Activated CD4-positive, alpha-beta T cell treated with anti-CD3 and anti-CD28 coated beads, Interleukin-10, Interleukin-2, amounts not matched to agents 100 ng/mL and 50 ng/mL, durations not matched to agents 16 hours and 8 hours (primary cell): ENCODE measurements at regions not wholly inside any gene's neighbourhood (a gene's known extent, or its start where the extent isn't known, plus 50 kb on each side); places are given as distances from the start of the nearest gene placed in this dataset.

Experiments
- DNase-seq: peaks from one replicate; pipeline ENCODE4 v3.0.0-alpha.2; 2020

DNA sequence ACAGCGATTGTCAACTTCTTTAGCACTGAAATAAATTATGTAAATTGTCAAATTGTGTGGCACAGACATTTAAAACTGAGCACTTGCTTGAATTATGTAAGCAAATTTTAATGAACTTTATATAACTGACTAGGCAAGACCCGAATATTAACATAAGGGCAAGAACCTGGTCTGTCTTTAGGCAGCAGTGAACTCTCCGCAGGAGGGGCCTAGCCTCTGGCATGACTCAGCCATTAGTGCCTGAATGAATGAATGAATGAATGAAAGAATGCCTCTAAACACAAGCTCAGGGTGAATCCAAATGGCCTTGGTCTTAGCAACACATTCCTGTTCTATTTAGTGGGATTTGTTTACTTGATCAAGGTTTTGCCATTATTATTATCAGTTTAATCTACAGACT is 654.7 kb upstream of the ARGLU1 start:
- DNase-seq: no peak

DNA sequence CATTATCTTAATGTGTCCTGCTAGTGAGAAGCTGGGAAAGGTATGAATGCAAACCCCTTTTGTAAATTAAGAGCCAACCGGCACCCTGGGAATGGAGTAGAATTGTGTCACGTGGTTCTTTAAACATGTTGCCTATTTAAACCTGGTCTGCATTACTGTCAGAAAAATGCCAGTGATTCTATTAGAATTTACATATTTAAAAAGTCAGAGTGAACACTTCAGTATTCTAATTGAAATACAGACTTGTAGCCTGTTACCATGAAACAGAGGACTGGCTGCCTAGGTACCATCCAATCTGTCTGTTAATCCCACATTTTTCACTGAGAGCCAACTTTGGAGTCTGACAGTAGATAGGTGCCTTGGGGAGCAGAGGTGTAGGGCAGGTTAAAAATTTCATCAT is 652.3 kb upstream of the ARGLU1 start:
- DNase-seq: no peak

DNA sequence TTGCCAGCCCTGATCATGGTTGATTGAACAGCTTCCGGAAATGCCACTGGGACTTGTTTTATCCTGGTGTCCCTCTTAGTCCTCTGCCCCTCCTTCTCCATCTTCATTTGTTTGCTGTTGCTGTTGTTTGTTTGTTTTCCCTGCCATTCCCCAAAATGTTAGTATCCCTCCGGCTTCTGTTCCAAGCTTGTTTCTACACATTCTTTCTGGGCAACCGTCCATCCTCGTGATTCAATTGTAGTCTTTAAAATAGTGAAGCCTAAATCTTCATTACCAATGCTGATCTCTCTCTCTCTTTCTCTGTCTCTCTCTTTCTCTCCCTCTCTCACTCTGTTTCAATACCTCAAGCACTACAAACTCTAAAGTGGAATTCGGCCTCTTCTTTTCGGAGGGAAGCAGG is 649.3 kb upstream of the ARGLU1 start:
- no peak for DNase-seq

DNA sequence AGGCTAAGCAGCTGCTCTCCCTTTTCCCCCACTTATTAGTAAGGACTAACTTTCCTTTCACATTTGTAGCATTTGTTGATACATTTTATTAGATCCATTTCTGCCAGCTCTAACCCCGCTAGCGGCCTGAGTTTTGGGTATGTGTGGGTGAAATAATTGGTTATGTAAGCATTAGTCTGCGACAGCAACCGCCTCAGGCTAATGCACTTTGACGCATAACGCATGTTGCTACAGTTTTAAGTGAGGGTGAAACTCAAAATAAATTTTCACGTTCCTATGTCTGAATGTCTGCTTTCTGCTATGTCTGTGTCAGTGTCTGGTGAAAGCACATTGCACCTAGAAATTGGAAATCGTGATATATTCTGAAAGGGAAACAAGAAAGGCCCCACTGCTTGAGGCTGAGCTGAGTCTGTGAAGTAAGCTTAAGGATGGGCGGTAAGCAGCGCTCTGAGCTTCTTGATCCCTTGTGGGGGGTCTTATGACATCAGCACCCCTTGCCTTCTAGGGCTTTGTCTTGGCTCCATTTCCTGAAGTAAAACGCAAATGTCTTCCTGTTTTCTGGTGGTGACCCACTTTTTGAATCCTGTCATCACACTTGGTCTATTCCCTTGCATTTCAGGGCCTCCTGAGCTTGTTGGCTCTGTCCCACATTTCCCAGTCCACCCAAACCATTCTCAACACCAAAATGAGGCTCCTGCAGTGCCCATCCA is 648.3 kb upstream of the ARGLU1 start:
- no peak for DNase-seq

DNA sequence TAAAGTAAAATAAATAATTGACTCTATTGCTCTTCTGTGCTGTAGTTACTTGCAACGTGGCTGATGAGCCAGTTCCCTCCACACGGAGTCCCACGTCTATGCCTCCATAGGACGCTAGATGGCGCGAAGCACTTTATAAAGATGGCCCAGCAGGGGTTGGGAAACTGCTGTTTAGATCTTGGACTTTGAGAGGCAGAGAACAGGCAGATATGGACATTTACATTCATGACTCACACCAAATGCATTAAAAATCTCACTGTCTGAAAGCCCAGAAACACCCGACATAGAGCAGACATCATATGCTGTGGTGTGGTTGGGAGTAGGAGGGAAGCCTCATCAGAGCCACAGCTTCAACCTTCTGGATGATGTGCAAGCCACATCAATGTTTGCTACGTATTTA is 643.1 kb upstream of the ARGLU1 start:
- DNase-seq: peak; percentile 62

DNA sequence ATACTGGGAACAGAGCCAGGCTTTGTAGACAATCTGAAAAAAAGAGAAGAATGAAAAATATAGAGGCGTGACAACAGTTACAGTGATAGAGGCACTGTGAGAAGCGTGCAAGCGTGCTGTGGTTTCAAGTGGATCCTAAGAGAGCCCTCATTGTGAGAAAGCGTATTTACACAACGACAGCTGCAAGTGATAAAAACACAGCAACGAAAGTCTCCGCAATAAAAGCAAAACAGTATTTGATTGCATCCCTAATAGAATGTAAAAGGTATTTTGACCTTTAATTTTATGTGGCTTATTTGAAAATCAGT is 642.7 kb upstream of the ARGLU1 start:
- DNase-seq: no peak

DNA sequence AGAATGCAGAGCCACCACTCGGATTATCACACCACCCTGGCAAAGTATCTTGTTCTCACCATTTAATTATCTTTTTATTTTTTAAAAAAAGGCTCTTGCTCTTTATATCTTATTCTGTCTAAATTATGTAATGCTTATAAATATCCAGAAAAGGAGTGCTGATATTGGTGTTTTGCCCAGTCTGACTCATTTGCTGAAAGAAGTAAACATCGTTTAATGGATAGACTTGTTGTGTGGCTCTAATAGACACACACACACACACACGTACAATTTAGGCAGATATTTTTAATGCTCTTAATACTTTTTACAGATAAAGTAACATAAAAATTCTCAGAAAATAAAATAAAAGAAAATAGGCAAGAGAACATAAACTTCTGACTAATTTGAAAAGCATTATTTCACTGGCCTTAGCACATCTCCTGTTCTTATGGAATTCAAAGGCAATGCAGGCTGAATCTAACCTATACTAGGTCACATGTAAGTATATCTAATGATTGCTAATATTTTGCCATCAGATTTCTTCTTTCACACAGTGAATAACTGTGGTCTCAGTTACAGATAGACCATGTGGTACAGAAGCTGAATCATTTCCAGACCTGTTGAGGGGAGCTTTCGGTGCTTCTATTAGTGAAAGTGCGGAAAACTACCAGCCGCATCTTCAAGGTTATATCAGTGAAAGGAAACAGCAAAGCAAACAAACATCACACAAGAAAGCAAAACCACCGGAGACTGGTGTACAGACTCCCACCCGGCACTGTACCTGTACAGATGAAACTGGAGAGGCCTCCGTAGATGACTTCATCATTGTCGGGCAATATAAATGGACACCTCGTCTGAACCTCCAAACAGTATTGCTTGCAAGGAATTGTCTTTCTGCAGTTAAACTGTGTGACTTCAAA is 642.1 kb upstream of the ARGLU1 start:
- DNase-seq: no peak

DNA sequence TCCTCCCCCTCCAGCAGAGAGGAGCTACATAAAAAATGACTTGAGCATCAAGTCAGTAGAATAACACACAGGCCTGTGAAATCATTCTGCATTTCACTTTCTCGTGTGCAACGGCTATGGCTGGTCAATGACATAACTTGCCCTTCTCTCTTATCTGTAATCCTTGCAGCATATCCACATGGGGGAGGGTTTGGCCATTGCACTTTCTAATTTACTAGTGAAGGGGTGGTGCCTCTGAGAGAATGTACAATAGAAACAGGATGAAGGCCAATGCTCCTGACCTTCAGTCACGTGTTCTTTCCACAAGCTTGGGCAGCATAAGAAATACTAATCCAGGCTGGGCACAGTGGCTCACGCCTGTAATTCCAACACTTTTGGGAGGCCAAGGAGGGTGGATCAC is 641.0 kb upstream of the ARGLU1 start:
- DNase-seq: no peak

DNA sequence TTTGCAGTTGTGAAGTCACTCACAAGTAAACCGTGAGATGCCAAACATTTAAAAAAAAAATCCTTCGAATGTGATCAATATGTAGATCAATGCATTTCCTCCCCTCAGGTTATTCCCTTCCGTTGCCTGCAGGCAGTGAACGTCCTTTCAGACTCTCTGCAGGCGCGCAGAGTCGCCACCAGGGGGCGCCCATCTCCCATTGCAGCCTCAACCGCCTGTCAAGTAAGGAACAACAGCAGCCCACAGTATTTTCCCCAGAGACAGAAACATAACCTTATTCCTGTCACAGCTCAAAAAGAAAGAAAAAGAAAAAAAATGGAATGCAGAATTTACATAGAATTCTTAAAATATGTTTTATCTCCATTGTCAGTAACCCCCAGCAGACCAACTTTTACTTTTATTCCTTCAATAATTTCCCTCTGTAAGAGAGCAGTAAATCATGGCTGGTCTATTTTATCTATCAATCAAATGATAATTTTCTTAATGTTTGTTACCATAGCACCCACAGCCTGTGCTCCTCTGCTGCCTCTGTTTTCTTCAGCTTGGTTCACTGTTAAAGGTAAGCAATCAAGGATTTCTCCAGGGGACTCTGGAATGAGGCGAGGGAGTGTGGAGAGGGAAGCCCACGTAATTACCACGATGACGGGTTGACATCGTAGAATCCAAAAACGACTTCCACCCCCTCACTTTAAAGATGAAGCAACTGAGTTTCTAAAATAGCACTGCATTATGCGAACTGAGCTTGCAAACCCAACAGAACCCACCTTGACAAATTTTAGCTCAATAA is 637.6 kb upstream of the ARGLU1 start:
- peak; percentile 61 for DNase-seq

DNA sequence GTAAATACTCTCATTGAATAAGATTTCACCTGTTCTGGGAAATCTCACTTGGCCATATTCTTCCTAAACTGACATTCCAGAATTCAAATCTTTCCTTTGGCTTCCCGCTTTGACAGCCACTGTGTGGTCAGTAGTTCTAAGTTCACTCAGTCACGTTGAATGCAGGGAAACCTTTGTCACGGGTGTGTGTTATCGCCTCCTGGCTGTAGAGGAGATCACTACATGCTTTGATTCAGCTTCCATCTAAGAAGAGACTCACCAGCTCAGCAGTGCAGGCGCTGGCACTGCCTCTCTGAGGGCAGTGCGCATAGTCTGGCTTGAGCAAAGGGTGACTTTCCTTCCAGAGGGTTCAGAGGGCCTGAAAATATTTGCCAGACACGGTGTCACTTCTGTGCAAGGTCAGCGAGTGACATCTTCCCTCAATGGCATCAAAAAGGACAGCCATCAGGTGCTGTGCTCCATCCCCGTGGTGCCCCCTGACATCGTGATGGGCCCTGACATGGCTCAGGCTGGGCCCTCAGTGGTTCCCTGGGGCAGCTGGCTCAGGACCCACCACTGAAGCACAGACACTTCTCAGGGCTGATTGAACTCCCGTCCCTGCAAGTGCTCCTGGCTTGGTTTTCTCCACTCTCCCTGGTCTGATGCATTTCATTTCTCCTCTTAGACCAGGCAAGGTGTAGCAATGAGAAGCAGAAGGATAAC is 635.4 kb upstream of the ARGLU1 start:
- DNase-seq: peak; percentile 2

DNA sequence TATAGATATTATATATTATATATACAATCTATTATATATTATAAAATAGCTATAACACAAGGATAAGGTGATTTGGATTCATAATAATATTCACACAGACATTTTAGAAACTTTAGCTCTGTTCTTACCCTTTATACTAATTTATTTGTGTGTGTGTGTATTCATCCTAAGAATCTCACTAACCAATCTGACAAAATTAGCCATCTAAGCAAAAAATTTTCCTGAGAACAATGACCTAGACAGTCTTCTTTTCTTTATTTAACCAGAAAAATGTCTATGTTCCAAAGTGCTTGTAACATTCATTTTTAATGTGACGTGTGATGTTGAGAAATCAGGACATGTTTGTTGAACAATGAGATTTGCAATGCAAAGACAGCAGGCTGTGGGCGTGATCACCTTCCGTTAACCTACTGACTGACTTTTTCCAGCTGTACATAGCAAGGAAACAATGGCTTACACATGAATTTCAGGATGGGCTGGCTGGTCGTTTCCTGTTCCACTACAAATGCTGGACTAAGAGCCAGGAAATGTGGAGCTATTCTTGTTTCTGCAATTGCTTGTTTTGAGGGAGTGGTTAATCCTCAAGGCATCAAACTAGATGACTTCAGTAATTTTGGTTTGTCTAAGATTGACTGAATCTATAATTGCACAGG is 634.6 kb upstream of the ARGLU1 start:
- DNase-seq: no peak

DNA sequence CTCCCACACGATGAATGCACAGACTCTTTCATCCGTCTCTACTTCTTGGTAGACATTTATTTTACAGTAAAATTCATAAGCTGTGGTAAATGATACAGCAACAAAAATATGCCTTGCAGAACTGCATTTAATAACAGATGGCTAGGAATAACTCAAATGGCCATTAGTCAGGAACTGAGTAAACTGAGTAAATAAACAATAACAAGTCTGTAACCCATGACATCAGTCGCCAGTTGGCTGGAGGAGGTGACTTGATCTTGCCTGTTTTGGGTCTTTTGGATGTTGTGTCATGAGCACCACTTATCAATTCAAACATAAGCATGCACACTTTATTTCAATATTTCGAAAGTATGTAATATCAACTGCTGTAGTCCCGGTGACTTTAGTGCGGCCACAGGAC is 632.6 kb upstream of the ARGLU1 start:
- DNase-seq: no peak

DNA sequence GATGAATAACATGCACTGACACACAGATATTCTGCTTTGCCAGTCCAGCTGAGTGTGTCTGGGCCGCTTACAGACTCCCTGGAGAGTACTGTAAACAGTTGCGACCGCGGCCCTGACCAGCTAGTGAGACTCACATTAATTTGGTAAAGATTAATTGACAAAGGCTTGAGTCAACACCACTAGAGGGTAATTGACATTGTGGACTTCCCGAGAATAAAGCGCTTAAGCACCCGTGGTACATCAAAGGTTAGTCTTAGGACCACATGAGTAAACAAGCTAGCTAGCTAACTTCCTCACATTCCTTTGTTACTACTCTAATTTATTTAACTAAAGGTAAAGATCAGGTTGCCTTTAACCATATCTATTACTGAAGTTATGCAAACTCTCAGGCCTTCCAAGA is 624.4 kb upstream of the ARGLU1 start:
- no peak for DNase-seq

DNA sequence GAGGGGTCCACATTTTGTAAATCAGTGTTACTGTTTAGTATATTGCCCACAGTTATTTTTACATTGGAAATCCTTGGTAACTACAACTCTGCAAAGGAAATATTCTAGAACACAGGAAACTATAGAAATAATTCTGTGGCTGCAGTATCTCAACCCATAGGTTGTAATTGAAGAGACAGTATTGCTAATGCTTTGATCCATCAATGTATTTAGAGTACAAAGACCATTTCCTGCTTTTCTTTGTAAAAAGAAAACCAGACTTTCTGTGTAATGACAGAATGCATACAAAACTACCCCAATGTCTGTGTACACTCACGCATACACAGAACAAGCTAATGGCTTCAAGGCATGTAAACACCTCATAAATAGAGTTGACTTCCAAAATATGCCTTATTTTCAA is 622.1 kb upstream of the ARGLU1 start:
- no peak for DNase-seq

DNA sequence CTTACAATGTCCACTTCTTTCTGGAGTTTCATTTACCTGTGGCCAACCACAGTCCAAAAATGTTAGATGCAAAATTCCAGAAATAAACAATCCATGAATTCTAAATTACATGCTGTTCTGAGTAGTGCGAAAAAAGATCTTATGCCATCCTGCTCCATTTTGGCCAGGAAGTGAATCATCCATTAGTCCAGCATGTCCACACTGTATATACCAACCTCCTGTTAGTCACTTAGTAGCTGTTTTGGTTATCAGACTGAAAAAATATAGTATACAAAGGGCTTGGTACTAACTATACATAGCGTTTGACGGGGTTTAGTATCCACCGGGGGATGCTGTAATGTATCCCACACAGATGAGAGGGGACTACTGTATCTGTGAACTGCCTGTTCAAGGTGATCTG is 618.0 kb upstream of the ARGLU1 start:
- no peak for DNase-seq

DNA sequence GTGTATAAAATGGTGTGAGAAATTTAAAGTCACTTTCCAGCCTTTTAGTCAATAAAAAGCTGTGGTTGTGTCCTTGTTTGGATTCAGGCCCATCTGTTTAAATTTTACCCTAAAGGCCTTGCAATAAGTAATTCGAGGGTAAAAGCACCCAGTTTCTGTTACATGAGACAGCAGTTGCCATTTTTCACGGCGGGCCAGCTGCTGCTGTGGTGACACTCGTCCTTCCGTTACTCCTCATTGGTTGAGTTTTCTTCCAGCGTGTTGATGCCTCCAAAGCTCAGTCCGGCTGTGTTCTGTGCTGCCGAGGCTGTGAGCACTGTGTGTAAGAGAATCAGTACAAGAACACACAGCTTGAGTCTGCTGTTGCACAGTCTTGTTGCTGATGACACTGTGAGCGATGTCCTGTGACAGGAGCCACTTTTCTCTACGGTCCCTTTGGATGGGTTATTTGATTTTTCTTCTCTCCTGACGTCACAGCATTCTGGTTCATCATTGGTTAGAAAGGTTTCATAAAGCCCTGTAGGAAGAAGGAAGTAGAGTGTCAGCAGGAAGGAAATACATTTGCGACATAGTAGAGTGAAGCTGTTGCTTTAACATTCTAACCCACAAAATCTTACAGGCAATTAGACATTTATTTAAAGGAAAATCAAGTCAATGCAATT is 602.5 kb upstream of the ARGLU1 start:
- no peak for DNase-seq

DNA sequence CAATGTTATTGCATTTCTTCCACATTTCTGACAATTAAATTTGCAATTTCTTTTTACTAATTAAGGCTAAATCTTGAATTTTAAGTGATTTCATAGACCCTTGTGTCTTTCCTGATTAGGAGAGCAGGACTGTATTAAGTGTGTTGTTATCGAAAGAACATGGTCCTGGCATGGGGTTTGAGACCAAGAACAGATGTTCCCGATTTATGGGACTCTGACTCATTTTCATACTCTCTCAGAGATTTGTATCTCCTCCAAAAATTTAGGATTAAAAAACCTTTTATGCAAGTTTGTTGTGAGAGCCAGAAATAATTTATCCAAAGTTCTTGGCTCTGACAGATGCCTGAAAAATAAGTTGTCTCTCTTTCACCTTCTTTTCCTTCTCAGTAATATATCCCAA is 589.3 kb upstream of the ARGLU1 start:
- no peak for DNase-seq

DNA sequence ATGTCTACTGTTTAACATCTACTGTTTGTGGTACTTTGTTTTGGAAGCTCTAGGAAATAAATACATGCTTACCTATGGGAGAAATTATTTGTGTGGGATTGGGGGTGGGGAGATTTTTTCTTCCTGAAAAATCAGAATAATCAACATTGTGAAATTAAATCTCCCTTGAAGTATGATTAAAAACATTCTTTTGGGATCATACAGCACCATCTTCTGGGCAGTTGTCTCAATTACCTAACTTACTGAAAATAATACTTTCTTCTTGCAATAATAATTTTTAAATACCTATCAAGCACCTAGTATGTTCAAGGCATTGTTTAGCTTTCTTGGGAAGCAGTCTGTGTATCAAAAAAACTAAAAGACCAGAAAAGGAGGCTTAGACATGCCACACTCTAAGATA is 576.5 kb upstream of the ARGLU1 start:
- no peak for DNase-seq

DNA sequence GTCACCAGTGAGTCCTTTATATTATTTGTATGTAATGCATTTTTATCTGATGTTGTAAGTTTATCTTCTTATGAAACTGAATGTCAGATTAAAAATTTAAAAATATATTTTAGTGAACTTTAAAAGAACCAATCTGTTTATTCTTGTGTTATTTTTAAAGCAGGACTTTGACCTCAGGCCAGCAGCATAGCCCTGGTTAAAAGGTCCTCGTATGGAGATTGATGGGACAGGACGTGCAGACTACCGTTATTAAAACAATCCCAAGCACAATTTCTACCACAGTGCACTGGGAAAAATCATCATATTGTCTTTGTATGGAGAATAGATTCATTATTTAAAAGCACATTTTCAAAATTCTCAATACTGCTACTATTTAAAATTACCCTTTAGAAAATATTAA is 573.8 kb upstream of the ARGLU1 start:
- no peak for DNase-seq

DNA sequence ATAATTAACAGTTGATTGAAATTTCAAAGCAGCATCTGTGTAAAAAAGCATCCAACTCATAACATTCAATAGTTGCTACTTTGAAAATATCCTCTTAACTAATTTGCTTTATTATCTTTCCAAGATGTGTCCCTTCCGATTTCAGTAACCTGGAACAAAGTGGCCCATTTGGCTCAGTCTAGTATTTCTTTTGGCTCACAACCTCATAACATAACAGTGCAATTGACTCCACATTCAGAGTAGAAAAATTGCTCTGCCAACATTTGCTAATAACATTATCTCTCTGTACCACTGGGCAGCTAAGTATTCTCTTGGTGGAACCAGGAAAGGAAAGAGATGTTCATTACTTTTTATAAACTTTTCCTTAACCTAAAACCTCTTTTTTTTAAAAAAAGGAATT is 571.1 kb upstream of the ARGLU1 start:
- DNase-seq: no peak

DNA sequence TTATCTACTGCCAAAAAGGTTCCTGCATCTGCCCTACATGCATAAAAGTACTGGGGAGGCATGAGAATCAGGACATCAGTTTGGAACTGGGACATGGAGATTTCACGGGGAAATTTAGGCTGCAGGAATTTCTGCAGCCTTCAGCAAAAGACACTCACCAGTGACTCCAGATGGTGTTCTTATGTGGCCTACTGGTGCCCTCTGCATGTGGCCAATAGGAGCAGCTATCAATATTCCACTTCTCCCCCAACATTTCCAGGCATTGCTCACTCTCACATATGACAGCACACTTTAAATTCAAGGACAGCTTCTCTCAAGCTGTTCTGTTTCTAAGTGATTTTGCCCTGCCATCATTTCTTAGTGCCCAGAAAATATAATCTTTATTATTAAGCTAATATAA is 570.5 kb upstream of the ARGLU1 start:
- DNase-seq: no peak

DNA sequence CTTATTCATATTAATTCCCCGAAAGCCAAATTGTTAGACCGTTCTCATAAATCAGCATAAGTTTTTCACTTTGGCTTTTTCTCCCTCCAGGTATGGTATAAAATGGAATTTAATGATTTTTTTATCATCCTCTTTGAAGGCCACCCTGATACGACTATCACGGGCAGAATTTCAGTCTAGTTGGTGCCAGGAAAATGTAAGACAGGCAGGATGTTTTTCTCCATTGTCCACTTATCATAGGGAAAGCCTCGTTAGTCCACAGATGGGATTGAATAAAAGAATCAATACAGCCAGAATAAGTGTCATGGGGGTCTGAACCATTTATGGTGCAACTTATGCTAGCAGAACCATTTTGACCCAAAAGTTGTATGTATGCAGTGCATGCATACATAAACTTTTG is 566.0 kb upstream of the ARGLU1 start:
- no peak for DNase-seq
